ENCODE measurements at regions not wholly inside any gene's neighbourhood (a gene's known extent, or its start where the extent isn't known, plus 50 kb on each side); places are given as distances from the start of the nearest gene placed in this dataset.

- H4K91ac ChIP-seq (ENCODE audit: insufficient read depth, low read depth, low read length), result no peak overlapping the region
- no TSS peak for BruUV-seq (replicated peaks)
- no peak overlapping the region for H4K8ac ChIP-seq (ENCODE audit: low read depth in 2 of 2, low read length in 2 of 2)
- no peaks in the 10 kb centered on the region for H3K9me1 ChIP-seq (ENCODE audit: insufficient read depth, low read length)
- no peaks in the 10 kb centered on the region for H3K79me1 ChIP-seq (ENCODE audit: low read depth in 1 of 2, low read length in 2 of 2)
- H3K18ac ChIP-seq (ENCODE audit: low read depth, low read length), result no peak overlapping the region
- no peaks in the 10 kb centered on the region for H3K9me3 ChIP-seq (ENCODE audit: control insufficient read depth, insufficient read depth, low read length)
- H3K4me3 ChIP-seq (ENCODE audit: insufficient read depth, low read depth, low read length), result no peak overlapping the region
- no peak overlapping the region for H2BK120ac ChIP-seq (ENCODE audit: low read depth, low read length)
- no peak overlapping the region for H2BK15ac ChIP-seq (ENCODE audit: low read depth, low read length)
- H3K56ac ChIP-seq (ENCODE audit: extremely low read depth, insufficient read depth, low read length), result no peak overlapping the region
- no peak overlapping the region for H3K27ac ChIP-seq (ENCODE audit: insufficient read depth, low read length)
- no peaks in the 10 kb centered on the region for H3K4me1 ChIP-seq (ENCODE audit: control insufficient read depth, insufficient read depth, low read length)
- ATAC-seq (ENCODE audit: low read depth) (no peak), DNase-seq (no peak)
- ChIA-PET POLR2A (ENCODE audit: unreplicated experiment) (no interaction called here), CTCF (no interaction called here)
- H4K20me1 ChIP-seq (ENCODE audit: insufficient read depth, low read length), result no peaks in the 10 kb centered on the region
- no peak overlapping the region for H3K4ac ChIP-seq (ENCODE audit: low read depth, low read length)
- no peak overlapping the region for H2AK9ac ChIP-seq (replicated peaks; ENCODE audit: low read depth, low read length, poor library complexity)
- WGBS, 2 experiments (ENCODE audit: extremely low coverage in 2 of 2, insufficient read length in 1 of 2), result 96% methylated on average over 4 of the region's 5 CpGs; no CpG with 5 or more reads in 1 of the 2 experiments
- no peak overlapping the region for H4K5ac ChIP-seq (ENCODE audit: low read depth, low read length)
- H3K36me3 ChIP-seq (ENCODE audit: control insufficient read depth, insufficient read depth, low read length), result no peaks in the 10 kb centered on the region
- no peak overlapping the region for H3K14ac ChIP-seq (replicated peaks; ENCODE audit: low read depth, low read length)
- no peak overlapping the region for H2AK5ac ChIP-seq (ENCODE audit: low read depth, low read length)
- H2AFZ ChIP-seq (replicated peaks; ENCODE audit: low read length, poor library complexity), result no peak overlapping the region
- no peak overlapping the region for H2BK5ac ChIP-seq (ENCODE audit: low read depth, low read length, poor library complexity, severe bottlenecking)
- dilution Hi-C loops (cut with HindIII; ENCODE audit: low sequenced_read_pairs, unreplicated experiment), result no loop called here
- intact Hi-C loops (cut with micrococcal nuclease), result no loop called here
- no peak overlapping the region for H3K9ac ChIP-seq (ENCODE audit: low read depth, low read length)
- in situ Hi-C loops (cut with MboI; ENCODE audit: low sequenced_read_pairs), result no loop called here
- TF ChIP-seq RFX5 (IDR thresholded peaks at IDR 0.05; ENCODE audit: low read depth, low read length) (no peak), MAFK (IDR thresholded peaks at IDR 0.05; ENCODE audit: low read depth, low read length) (no peak), BHLHE40 (IDR thresholded peaks at IDR 0.05; ENCODE audit: low read depth, low read length) (no peak), CHD1 (IDR thresholded peaks at IDR 0.05; ENCODE audit: low read depth, low read length) (no peak), ELK1 (IDR thresholded peaks at IDR 0.05; ENCODE audit: borderline replicate concordance, low read depth, low read length) (no peak), USF2 (IDR thresholded peaks at IDR 0.05; ENCODE audit: low read depth, low read length) (no peak), CEBPB (IDR thresholded peaks at IDR 0.05; ENCODE audit: low read depth, low read length) (no peak)
- H3K27me3 ChIP-seq (ENCODE audit: control insufficient read depth, insufficient read depth, low read length), result no peaks in the 10 kb centered on the region
- no peak overlapping the region for H3K4me2 ChIP-seq (ENCODE audit: low read depth, low read length)
- no peak overlapping the region for H2BK20ac ChIP-seq (ENCODE audit: low read depth, low read length)
- no peak overlapping the region for H3K23ac ChIP-seq (ENCODE audit: low read depth, low read length)
Measured at GRCh38 chr18:3329471-3329870, 67.5 kb downstream of the MYL12B start.

All from IMR-90 (cell line).